HEK293T (cell line): ENCODE measurements at regions not wholly inside any gene's neighbourhood (a gene's known extent, or its start where the extent isn't known, plus 50 kb on each side); places are given as distances from the start of the nearest gene placed in this dataset.

Experiments used
- CTCF ChIA-PET: fragments of 350-600 bp; formaldehyde crosslinking; extraction: SDS; loops from one replicate; lab custom pipeline; 2021; ENCODE audit warnings: antibody characterized with exemption, inconsistent platforms; lab: Yijun Ruan, JAX
- POLR2A ChIA-PET: fragments of 350-600 bp; formaldehyde crosslinking; extraction: SDS; loops from one replicate; lab custom pipeline; 2020; ENCODE audit warnings: antibody characterized with exemption, inconsistent platforms; lab: Yijun Ruan, JAX
- DNase-seq: peaks from one replicate; pipeline ENCODE4 v3.0.0; 2012; ENCODE audit warnings: mixed read lengths; ENCODE audit errors: extremely low spot score
- ARNT ChIP-seq: fragments of 450-650 bp; IDR thresholded peaks from 2 replicates; pipeline ENCODE4 v1.6.1; 2017; ENCODE audit warnings: mild to moderate bottlenecking
- BHLHE40 ChIP-seq: fragments of 450-650 bp; IDR thresholded peaks from 2 replicates; pipeline ENCODE4 v1.6.1; 2016; ENCODE audit warnings: mild to moderate bottlenecking, moderate library complexity, borderline replicate concordance
- CTBP1 ChIP-seq: fragments of 450-650 bp; IDR thresholded peaks from 2 replicates; pipeline ENCODE4 v1.6.1; 2016; ENCODE audit warnings: borderline replicate concordance
- ELF4 ChIP-seq: fragments of 450-650 bp; IDR thresholded peaks from 2 replicates; pipeline ENCODE4 v1.6.1; 2017; ENCODE audit warnings: antibody characterized with exemption
- FOXA1 ChIP-seq: fragments of 450-650 bp; IDR thresholded peaks from 2 replicates; pipeline ENCODE4 v1.6.1; 2016; ENCODE audit warnings: mild to moderate bottlenecking
- FOXK2 ChIP-seq: fragments of 450-650 bp; IDR thresholded peaks from 2 replicates; pipeline ENCODE4 v1.6.1; 2016; ENCODE audit warnings: mild to moderate bottlenecking
- FOXM1 ChIP-seq: fragments of 450-650 bp; IDR thresholded peaks from 2 replicates; pipeline ENCODE4 v1.6.1; 2017; ENCODE audit warnings: mild to moderate bottlenecking, borderline replicate concordance
- HDGF ChIP-seq: fragments of 450-650 bp; IDR thresholded peaks from 2 replicates; pipeline ENCODE4 v1.6.1; 2017; ENCODE audit warnings: antibody characterized with exemption, borderline replicate concordance
- L3MBTL2 ChIP-seq: fragments of 450-650 bp; conservative IDR thresholded peaks from 2 replicates; pipeline ENCODE4 v1.6.1; 2016; ENCODE audit warnings: mild to moderate bottlenecking
- LEF1 ChIP-seq: fragments of 450-650 bp; IDR thresholded peaks from 2 replicates; pipeline ENCODE4 v1.6.1; 2017; ENCODE audit warnings: mild to moderate bottlenecking, borderline replicate concordance
- NFRKB ChIP-seq: fragments of 450-650 bp; IDR thresholded peaks from 2 replicates; pipeline ENCODE4 v1.6.1; 2016; ENCODE audit warnings: mild to moderate bottlenecking, moderate library complexity
- SP1 ChIP-seq: fragments of 450-650 bp; IDR thresholded peaks from 2 replicates; pipeline ENCODE4 v1.6.1; 2017
- SUZ12 ChIP-seq: fragments of 450-650 bp; IDR thresholded peaks from 2 replicates; pipeline ENCODE4 v1.6.1; 2016; ENCODE audit warnings: mild to moderate bottlenecking
- TARDBP ChIP-seq: fragments of 450-650 bp; IDR thresholded peaks from 2 replicates; pipeline ENCODE4 v1.6.1; 2016
- ZNF384 ChIP-seq: fragments of 450-650 bp; IDR thresholded peaks from 2 replicates; pipeline ENCODE4 v1.6.1; 2016
- TF ChIP-seq, protein P1 (sequence below): fragments of 450-650 bp; IDR thresholded peaks from 2 replicates; pipeline ENCODE4 v1.6.1; 2016

DNA sequence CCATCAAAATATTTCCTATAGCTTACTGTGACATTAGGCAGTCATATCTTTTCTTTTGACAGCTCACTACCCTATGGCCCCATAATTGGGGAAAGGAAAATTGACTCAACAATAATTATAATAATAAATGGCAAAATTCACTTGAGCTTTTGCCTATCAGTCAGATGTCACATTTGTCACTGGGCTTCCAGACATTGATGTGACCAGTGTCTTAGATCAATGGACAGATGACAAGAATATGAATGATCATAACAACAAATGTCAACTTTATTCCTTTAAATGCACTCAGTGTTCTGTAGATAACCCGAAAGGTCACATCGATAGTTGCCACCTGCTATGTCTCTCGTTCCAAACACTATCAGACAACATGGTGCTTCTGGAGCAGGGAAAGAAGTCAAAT lies 266.7 kb downstream of the GPATCH2 start:
- POLR2A ChIA-PET, result no interaction called here
- CTCF ChIA-PET, result no interaction called here
- TF ChIP-seq CTBP1 (no peak), ARNT (no peak), SUZ12 (no peak)
- TF ChIP-seq, protein P1, sequence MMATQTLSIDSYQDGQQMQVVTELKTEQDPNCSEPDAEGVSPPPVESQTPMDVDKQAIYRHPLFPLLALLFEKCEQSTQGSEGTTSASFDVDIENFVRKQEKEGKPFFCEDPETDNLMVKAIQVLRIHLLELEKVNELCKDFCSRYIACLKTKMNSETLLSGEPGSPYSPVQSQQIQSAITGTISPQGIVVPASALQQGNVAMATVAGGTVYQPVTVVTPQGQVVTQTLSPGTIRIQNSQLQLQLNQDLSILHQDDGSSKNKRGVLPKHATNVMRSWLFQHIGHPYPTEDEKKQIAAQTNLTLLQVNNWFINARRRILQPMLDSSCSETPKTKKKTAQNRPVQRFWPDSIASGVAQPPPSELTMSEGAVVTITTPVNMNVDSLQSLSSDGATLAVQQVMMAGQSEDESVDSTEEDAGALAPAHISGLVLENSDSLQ, result no peak
- DNase-seq, result no peak

DNA sequence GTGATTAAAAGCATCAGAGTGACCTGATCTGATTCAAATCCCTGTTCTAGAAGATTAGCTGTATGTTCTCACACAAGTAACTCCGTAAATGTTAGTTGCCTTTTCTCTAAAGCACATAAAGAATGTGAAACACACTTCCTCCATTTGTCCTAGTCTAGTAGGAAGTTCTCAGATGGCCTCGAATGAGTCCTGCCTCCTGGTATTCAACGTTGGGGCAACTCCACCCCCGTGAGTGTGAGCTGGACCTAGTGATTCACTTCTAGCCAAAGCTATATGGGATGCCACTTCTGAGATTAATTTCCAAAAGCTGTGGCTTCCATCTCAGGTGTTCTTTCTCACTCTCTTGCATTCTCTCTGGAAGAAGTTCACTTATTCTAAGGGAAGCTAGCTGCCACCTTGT lies 267.6 kb downstream of the GPATCH2 start:
- TF ChIP-seq ELF4 (no peak), SP1 (no peak), TARDBP (no peak), BHLHE40 (no peak), HDGF (no peak), FOXK2 (no peak)
- ChIA-PET CTCF (interaction anchor here (0.7 kb wide), 1 partner anchor 11 kb away, joined by 3 read pairs; no protein-coding TSS in a partner anchor), POLR2A (no interaction called here)
- no peak for DNase-seq

DNA sequence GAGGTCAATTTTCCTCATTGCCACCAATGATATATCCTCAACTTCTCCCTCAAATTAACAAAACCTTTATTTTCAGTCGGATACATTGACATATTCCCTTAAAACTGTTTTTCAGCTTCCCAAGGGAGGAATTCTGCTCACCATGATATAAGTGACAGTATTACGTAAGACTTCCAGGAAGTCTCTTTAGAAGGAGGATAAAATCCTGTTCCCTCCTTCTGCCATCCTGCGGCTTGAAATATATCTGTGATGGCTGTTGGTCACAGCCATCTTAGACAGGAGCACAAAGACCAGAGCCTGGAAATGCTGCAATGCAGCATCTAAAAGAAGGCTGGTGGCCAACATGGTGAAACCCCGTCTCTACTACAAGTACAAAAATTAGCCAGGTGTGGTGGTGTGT lies 270.4 kb downstream of the GPATCH2 start:
- TF ChIP-seq LEF1 (no peak), HDGF (no peak), FOXA1 (no peak), FOXM1 (no peak), SUZ12 (no peak), ZNF384 (no peak), L3MBTL2 (no peak), BHLHE40 (no peak), ARNT (no peak), SP1 (no peak), NFRKB (no peak), ELF4 (no peak), TARDBP (no peak)
- TF ChIP-seq, protein P1, result no peak
- ChIA-PET CTCF (no interaction called here), POLR2A (no interaction called here)
- DNase-seq, result no peak

DNA sequence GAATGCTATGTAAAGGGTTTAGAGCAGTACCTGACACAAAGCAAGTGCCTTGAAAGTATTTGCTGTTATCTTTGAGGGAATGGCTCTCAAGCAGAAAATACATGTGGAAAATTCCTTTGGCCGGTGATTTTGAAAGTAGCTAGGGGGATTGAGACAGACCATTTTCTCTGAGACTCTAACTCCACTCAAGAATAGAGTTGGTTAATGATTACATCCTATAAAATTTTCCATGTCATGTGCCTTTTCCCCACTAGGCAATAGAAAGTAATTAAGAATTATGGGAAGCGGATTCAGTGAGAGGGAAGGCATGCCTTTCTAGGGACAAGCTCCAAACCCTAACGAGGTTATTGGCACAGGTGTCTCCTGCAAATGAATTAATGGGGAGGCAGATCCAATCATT lies 276.0 kb downstream of the GPATCH2 start:
- ChIA-PET CTCF (no interaction called here), POLR2A (interaction anchor here (0.6 kb wide), 1 partner anchor 11 kb away, joined by 3 read pairs; no protein-coding TSS in a partner anchor)
- no peak for DNase-seq
- TF ChIP-seq ZNF384 (no peak), NFRKB (no peak), SUZ12 (no peak), FOXK2 (no peak), FOXA1 (no peak), TARDBP (no peak), LEF1 (no peak), FOXM1 (no peak), HDGF (no peak), L3MBTL2 (no peak), ELF4 (no peak), SP1 (no peak), ARNT (no peak), CTBP1 (no peak), BHLHE40 (no peak)
- TF ChIP-seq, protein P1, result no peak

DNA sequence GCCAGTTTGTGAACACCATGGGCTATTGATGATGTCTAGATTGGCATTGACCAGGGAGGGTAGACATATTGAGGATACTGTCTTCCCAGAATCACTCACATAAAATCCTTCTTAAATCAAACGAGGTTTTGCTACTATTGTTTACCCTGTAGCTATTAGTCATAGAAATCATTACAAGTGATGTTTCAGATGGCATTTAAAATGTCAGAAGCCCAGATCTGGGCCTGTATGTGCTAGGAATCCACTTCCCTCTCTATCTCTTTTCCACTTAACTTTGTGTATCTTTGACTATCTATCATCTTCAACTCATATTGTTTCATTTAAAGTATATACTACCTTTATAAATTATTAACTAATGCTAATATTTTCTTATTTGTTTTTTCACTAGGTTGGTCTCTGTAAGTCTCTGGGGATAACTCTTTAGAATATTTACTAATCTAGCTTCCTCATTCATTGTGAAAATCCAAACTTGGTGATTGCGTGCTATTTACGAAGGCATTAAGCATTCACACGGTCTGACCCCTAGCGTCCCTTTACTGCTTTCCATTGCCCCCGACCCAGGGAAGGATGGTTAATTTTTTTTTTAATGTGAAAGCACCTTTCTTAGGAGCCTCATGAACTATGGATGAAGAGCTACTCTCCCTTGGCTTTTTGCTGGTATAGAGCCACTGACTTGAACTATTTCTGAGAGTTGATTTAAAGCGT lies 281.8 kb downstream of the GPATCH2 start:
- ChIA-PET CTCF (no interaction called here), POLR2A (no interaction called here)
- DNase-seq, result no peak
- TF ChIP-seq NFRKB, result no peak
- TF ChIP-seq, protein P1, result no peak
- TF ChIP-seq SUZ12, result no peak
- TF ChIP-seq TARDBP, result no peak
- no peak for TF ChIP-seq CTBP1
- TF ChIP-seq ELF4, result no peak
- TF ChIP-seq SP1, result no peak
- no peak for TF ChIP-seq HDGF
- TF ChIP-seq L3MBTL2, result no peak
- no peak for TF ChIP-seq FOXA1
- no peak for TF ChIP-seq ARNT
- TF ChIP-seq FOXM1, result no peak
- TF ChIP-seq LEF1, result no peak
- TF ChIP-seq BHLHE40, result no peak
- TF ChIP-seq ZNF384, result no peak
- TF ChIP-seq FOXK2, result no peak

DNA sequence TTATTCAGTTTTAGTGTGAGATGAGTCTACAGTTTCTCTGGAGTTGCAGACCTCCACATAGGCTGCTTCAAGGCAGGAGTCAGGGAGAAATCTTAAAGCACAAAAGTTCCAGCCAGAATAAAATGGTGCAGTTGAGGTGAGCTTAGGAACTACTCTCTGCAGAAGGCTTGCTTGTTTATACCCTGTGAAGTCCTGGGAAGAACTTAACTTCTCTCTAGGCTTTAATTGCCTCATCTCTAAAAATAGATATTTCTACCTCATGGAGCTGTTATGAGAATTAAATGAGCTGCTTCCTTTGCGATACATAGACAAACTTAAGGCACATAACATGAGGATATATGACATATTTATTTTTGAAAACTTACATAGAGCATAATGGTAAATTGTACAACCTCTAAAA lies 286.2 kb downstream of the GPATCH2 start:
- no peak for DNase-seq
- POLR2A ChIA-PET, result no interaction called here
- TF ChIP-seq BHLHE40 (no peak), L3MBTL2 (no peak), TARDBP (no peak)
- CTCF ChIA-PET, result no interaction called here
